SH-SY5Y (cell line): ENCODE measurements at regions not wholly inside any gene's neighbourhood (a gene's known extent, or its start where the extent isn't known, plus 50 kb on each side); places are given as distances from the start of the nearest gene placed in this dataset.

Experiments used
- GATA2 ChIP-seq: IDR thresholded peaks from 2 replicates; pipeline ENCODE4 v1.6.1; 2011; ENCODE audit warnings: mild to moderate bottlenecking, low read depth, low read length
- GATA3 ChIP-seq: IDR thresholded peaks from 2 replicates; pipeline ENCODE4 v1.6.1; 2011; ENCODE audit warnings: low read depth, mild to moderate bottlenecking, low read length, moderate library complexity

DNA sequence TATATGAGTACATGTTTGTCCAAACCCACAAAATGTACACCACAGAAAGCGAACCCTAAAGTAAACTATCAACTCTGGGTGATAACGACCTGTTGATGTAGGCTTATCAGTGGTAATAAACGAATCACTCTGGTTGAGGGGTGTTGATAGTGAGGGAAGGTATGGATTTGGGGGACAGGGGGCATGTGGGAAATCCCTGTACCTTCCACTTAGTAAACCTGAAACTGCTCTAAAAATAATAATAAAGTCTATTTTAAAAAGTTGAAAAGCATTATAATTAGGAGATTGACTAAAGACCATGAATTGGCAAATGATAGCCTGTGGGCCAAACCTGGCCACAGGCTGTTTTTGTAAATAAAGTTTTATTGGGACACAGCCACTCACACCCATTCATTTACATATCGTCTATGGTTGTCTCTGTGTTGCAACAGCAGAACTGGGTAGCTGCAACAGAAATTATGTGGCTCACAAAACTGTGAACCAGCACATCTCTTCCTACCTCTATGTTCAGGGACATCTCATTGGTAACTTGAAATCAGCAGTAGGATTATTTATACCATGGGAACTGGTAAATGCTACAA lies 85.5 kb upstream of the CDYL2 start:
- TF ChIP-seq GATA2 (no peak), GATA3 (no peak)
